Suppressor macrophage treated with lipopolysaccharide for 4 hours (primary cell): ENCODE measurements at regions not wholly inside any gene's neighbourhood (a gene's known extent, or its start where the extent isn't known, plus 50 kb on each side); places are given as distances from the start of the nearest gene placed in this dataset.
"Not testable (repeated sequence)": the region's sequence is repeated elsewhere in the genome, so short reads cannot be mapped to it uniquely, and the experiment has no call there.

ENCODE experiments used
- DNase-seq: peaks from one replicate; pipeline ENCODE4 v3.0.0-alpha.2; 2020

GRCh38 chr1:145553795-145554194 is 54.0 kb upstream of the GPR89A start:
- not testable (repeated sequence) for DNase-seq

GRCh38 chr1:145545055-145545454 is 62.7 kb upstream of the GPR89A start:
- DNase-seq = no peak

- DNase-seq = not testable (repeated sequence)
Measured at GRCh38 chr1:145541685-145542084, 66.1 kb upstream of the GPR89A start.

- not testable (repeated sequence) for DNase-seq
Measured at GRCh38 chr1:145541246-145541645, 66.5 kb upstream of the GPR89A start.

- DNase-seq = not testable (repeated sequence)
Measured at GRCh38 chr1:145538118-145538882, 69.5 kb upstream of the GPR89A start.

GRCh38 chr1:145537003-145537402 is 70.8 kb upstream of the GPR89A start:
- not testable (repeated sequence) for DNase-seq

- not testable (repeated sequence) for DNase-seq
Measured at GRCh38 chr1:145535461-145535860, 72.3 kb upstream of the GPR89A start.

GRCh38 chr1:145528068-145528564 is 79.7 kb upstream of the GPR89A start:
- not testable (repeated sequence) for DNase-seq

GRCh38 chr1:145520159-145520558 is 87.6 kb upstream of the GPR89A start:
- not testable (repeated sequence) for DNase-seq

- DNase-seq = not testable (repeated sequence)
Measured at GRCh38 chr1:145519302-145519701, 88.5 kb upstream of the GPR89A start.

- DNase-seq = not testable (repeated sequence)
Measured at GRCh38 chr1:145513017-145513416, 87.6 kb upstream of the NBPF20 start.

- not testable (repeated sequence) for DNase-seq
Measured at GRCh38 chr1:145508053-145508452, 82.7 kb upstream of the NBPF20 start.

GRCh38 chr1:145505663-145506647 is 80.6 kb upstream of the NBPF20 start:
- DNase-seq = not testable (repeated sequence)

GRCh38 chr1:145504834-145505413 is 79.5 kb upstream of the NBPF20 start:
- DNase-seq = not testable (repeated sequence)

- not testable (repeated sequence) for DNase-seq
Measured at GRCh38 chr1:145504310-145504709, 78.9 kb upstream of the NBPF20 start.

- not testable (repeated sequence) for DNase-seq
Measured at GRCh38 chr1:145500251-145500650, 74.8 kb upstream of the NBPF20 start.

GRCh38 chr1:145495077-145495871 is 69.9 kb upstream of the NBPF20 start:
- DNase-seq = not testable (repeated sequence)

GRCh38 chr1:145488193-145488933 is 63.0 kb upstream of the NBPF20 start:
- DNase-seq = not testable (repeated sequence)

- DNase-seq = not testable (repeated sequence)
Measured at GRCh38 chr1:145487156-145487555, 61.8 kb upstream of the NBPF20 start.

GRCh38 chr1:145484257-145484656 is 58.9 kb upstream of the NBPF20 start:
- peak; percentile 4 for DNase-seq

GRCh38 chr1:145482214-145482860 is 56.9 kb upstream of the NBPF20 start:
- not testable (repeated sequence) for DNase-seq
